ENCODE measurements at regions not wholly inside any gene's neighbourhood (a gene's known extent, or its start where the extent isn't known, plus 50 kb on each side); places are given as distances from the start of the nearest gene placed in this dataset.

GRCh38 chr9:78865737-78866136 lies 568.8 kb downstream of the PSAT1 start:
- Histone ChIP-seq H3K9ac (no peak overlapping the region), H3K79me2 (ENCODE audit: insufficient read depth, low read depth) (no peaks in the 10 kb centered on the region), H3K4me2 (no peak overlapping the region), H3K4me3 (IDR thresholded peaks at IDR 0.05; ENCODE audit: insufficient read depth, low read depth, low read length) (no peak overlapping the region), H3K36me3 (ENCODE audit: insufficient read depth) (no peaks in the 10 kb centered on the region), H3K27me3 (ENCODE audit: insufficient read depth, low read depth) (no peaks in the 10 kb centered on the region), H3K27ac (no peak overlapping the region), H2AFZ (ENCODE audit: low read depth) (no peak overlapping the region), H3K4me1 (ENCODE audit: low read depth, poor library complexity, severe bottlenecking) (no peaks in the 10 kb centered on the region), H4K20me1 (ENCODE audit: insufficient read depth) (no peaks in the 10 kb centered on the region)
- TF ChIP-seq, protein P1, sequence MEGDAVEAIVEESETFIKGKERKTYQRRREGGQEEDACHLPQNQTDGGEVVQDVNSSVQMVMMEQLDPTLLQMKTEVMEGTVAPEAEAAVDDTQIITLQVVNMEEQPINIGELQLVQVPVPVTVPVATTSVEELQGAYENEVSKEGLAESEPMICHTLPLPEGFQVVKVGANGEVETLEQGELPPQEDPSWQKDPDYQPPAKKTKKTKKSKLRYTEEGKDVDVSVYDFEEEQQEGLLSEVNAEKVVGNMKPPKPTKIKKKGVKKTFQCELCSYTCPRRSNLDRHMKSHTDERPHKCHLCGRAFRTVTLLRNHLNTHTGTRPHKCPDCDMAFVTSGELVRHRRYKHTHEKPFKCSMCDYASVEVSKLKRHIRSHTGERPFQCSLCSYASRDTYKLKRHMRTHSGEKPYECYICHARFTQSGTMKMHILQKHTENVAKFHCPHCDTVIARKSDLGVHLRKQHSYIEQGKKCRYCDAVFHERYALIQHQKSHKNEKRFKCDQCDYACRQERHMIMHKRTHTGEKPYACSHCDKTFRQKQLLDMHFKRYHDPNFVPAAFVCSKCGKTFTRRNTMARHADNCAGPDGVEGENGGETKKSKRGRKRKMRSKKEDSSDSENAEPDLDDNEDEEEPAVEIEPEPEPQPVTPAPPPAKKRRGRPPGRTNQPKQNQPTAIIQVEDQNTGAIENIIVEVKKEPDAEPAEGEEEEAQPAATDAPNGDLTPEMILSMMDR (conservative IDR thresholded peaks at IDR 0.05; ENCODE audit: low read depth, low read length), result no peak

DNA sequence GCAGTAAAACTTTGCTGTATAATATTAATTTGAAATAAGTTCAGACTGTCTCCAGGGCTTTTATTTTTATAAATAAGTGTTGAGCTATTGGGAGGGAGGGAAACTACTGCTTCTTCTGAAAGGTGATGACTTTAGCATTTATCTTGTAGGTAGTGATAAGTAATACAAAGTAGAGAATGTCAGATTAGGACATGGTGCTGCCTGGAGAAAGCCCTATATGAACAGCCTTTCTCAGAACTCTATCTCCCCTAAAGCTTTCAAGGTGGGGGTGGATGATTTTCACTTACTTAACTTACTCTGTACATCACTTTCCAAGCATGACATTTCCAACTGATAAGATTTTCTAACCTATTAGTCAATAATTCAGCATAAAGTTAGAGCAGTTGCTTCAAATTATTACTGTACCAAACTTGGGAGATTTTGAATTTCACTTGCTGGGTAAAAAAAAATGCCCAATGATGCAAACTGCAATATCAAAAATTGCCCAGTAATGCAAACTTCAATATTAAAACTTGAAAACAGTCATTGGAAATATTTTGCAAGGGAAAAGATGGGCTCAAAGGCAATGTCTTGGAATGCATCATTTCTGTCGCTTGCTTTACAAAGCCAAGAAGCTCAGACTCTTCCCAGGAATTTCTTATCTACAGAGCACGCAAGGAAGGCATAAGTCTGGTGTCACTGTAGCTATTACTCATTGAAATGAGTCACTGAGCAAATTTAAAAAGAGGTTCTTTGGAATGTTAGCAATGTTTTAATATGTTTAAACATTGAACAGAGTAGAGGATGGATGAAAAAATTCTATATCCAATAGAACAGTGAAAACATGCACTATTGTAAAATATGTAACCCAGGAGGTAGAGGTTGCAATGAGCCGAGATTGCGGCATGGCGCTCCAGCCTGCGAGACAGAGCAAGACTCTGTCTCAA lies 569.5 kb downstream of the PSAT1 start:
- TF ChIP-seq, protein P1 (conservative IDR thresholded peaks at IDR 0.05; ENCODE audit: low read depth, low read length), result no peak

GRCh38 chr9:78871086-78871451 lies 574.1 kb downstream of the PSAT1 start:
- H3K36me3 ChIP-seq (ENCODE audit: insufficient read depth), result no peaks in the 10 kb centered on the region
- no peak overlapping the region for H3K4me2 ChIP-seq
- no peak overlapping the region for H3K4me3 ChIP-seq (IDR thresholded peaks at IDR 0.05; ENCODE audit: insufficient read depth, low read depth, low read length)
- TF ChIP-seq, protein P1 (conservative IDR thresholded peaks at IDR 0.05; ENCODE audit: low read depth, low read length), result no peak
- no peaks in the 10 kb centered on the region for H3K27me3 ChIP-seq (ENCODE audit: insufficient read depth, low read depth)
- no peak overlapping the region for H3K9ac ChIP-seq
- no peaks in the 10 kb centered on the region for H4K20me1 ChIP-seq (ENCODE audit: insufficient read depth)
- H2AFZ ChIP-seq (ENCODE audit: low read depth), result no peak overlapping the region
- no peaks in the 10 kb centered on the region for H3K79me2 ChIP-seq (ENCODE audit: insufficient read depth, low read depth)
- no peaks in the 10 kb centered on the region for H3K4me1 ChIP-seq (ENCODE audit: low read depth, poor library complexity, severe bottlenecking)
- H3K27ac ChIP-seq, result no peak overlapping the region

More for the DNA sequence above, 569.5 kb downstream of the PSAT1 start:
- Histone ChIP-seq H3K79me2 (ENCODE audit: insufficient read depth, low read depth) (no peaks in the 10 kb centered on the region), H4K20me1 (ENCODE audit: insufficient read depth) (no peaks in the 10 kb centered on the region), H3K27ac (no peak overlapping the region), H3K4me3 (IDR thresholded peaks at IDR 0.05; ENCODE audit: insufficient read depth, low read depth, low read length) (no peak overlapping the region), H2AFZ (ENCODE audit: low read depth) (no peak overlapping the region), H3K36me3 (ENCODE audit: insufficient read depth) (no peaks in the 10 kb centered on the region), H3K4me2 (no peak overlapping the region), H3K4me1 (ENCODE audit: low read depth, poor library complexity, severe bottlenecking) (no peaks in the 10 kb centered on the region), H3K9ac (no peak overlapping the region), H3K27me3 (ENCODE audit: insufficient read depth, low read depth) (no peaks in the 10 kb centered on the region)

DNA sequence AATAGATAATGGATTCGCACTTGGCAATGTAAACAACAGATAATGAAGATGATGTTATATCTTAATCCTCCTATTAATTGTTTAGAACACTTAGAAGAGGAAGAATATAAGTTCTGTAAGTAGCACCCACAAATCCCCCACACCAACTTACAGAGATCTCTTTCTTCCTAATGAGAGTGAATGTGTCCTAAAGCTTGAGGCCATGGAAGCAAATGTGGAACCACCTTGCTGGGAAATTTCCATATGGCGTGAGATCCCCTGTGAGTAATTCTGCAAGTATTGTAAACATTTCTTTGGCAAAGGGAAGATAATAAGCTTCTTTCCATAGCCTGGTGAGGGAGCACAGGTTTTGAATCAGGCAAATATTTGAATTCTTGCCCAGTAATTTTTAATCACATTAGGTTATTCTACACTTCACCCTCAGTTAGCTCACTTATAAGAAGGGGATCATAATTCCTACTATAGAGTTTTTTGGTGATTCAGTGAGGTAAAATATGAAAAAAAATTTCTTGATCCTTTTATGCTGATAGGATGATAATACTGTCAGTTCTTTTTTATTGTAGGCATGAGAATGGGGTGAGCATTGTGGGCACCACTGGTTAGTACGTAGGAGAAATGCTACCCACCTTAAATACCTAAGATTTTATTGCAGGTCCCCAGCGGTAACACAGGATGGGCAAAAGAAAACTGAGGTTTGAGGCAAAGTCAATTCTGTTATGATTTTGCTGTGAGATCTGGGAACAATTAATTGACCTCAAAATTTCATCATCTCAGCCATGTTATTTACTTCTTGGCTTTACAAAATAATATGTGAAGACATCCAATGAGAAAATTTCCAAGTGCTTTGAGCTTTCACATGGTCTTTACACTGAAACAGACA lies 574.8 kb downstream of the PSAT1 start:
- Histone ChIP-seq H3K4me2 (no peak overlapping the region), H4K20me1 (ENCODE audit: insufficient read depth) (no peaks in the 10 kb centered on the region), H3K27me3 (ENCODE audit: insufficient read depth, low read depth) (no peaks in the 10 kb centered on the region), H3K4me3 (IDR thresholded peaks at IDR 0.05; ENCODE audit: insufficient read depth, low read depth, low read length) (no peak overlapping the region), H2AFZ (ENCODE audit: low read depth) (no peak overlapping the region), H3K36me3 (ENCODE audit: insufficient read depth) (no peaks in the 10 kb centered on the region), H3K79me2 (ENCODE audit: insufficient read depth, low read depth) (no peaks in the 10 kb centered on the region), H3K27ac (no peak overlapping the region), H3K4me1 (ENCODE audit: low read depth, poor library complexity, severe bottlenecking) (no peaks in the 10 kb centered on the region), H3K9ac (no peak overlapping the region)
- TF ChIP-seq, protein P1 (conservative IDR thresholded peaks at IDR 0.05; ENCODE audit: low read depth, low read length), result no peak

Measured in KMS-11 (cell line).